ENCODE measurements at regions not wholly inside any gene's neighbourhood (a gene's known extent, or its start where the extent isn't known, plus 50 kb on each side); places are given as distances from the start of the nearest gene placed in this dataset.

GRCh38 chr4:179027569-179027968, 1585.3 kb upstream of the AGA start:
- POLR2A ChIA-PET: no interaction called here
- H3K27me3 Mint-ChIP-seq (ENCODE audit: insufficient read depth, unreplicated experiment): peaks cover 4% of the 10 kb centered on the region
- TF ChIP-seq CTCF (IDR thresholded peaks at IDR 0.05; ENCODE audit: insufficient read depth in 1 of 2, low read depth in 1 of 2, low read length in 1 of 2, severe bottlenecking in 1 of 2, unreplicated experiment in 1 of 2): no peak
- H3K36me3 Mint-ChIP-seq (ENCODE audit: insufficient read depth, unreplicated experiment): no peaks in the 10 kb centered on the region
- Histone ChIP-seq H3K9me3 (no peaks in the 10 kb centered on the region), H3K4me3 (ENCODE audit: low read depth, low read length) (no peak overlapping the region), H3K4me1 (no peaks in the 10 kb centered on the region), H3K36me3 (ENCODE audit: control insufficient read depth, insufficient read depth, low read length) (no peaks in the 10 kb centered on the region), H3K27me3 (replicated peaks; ENCODE audit: control insufficient read depth, insufficient read depth, low read length) (no peaks in the 10 kb centered on the region)
- CTCF ChIA-PET: no interaction called here
- no peaks in the 10 kb centered on the region for H3K4me1 Mint-ChIP-seq (ENCODE audit: low read depth, unreplicated experiment)
- intact Hi-C loops (cut with micrococcal nuclease; ENCODE audit: unreplicated experiment): no loop called here
- DNase-seq: no peak
- H3K9me3 Mint-ChIP-seq (ENCODE audit: unreplicated experiment): peaks cover 9% of the 10 kb centered on the region
- no TSS peak for BruUV-seq (replicated peaks)
- no peak overlapping the region for H3K4me3 Mint-ChIP-seq (ENCODE audit: unreplicated experiment)
- no peak overlapping the region for H3K27ac Mint-ChIP-seq (ENCODE audit: unreplicated experiment)

DNA sequence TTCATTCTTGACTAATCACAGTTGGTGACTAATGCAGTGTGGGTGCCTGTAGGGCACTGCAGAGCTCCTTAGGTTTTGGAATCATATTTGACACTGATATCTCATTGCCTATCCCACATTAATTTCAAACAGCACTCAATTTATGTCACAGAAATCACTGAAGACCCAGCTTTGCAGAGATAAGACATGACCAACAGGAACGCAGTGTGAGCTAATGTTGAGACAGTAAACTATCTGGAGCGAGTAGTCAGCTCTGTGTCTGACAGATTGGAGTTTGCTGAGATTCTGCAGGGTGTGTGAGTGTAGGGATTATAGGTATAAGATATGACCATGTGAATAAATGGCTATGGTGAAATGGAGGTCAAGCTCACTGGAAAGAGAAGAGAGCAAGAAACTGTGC, 1586.1 kb upstream of the AGA start:
- H3K4me1 ChIP-seq: no peaks in the 10 kb centered on the region
- no peak overlapping the region for H3K4me3 ChIP-seq (ENCODE audit: low read depth, low read length)
- BruUV-seq (replicated peaks): no TSS peak
- Mint-ChIP-seq H3K9me3 (ENCODE audit: unreplicated experiment) (peaks cover 9% of the 10 kb centered on the region), H3K4me3 (ENCODE audit: unreplicated experiment) (no peak overlapping the region), H3K36me3 (ENCODE audit: insufficient read depth, unreplicated experiment) (no peaks in the 10 kb centered on the region), H3K27me3 (ENCODE audit: insufficient read depth, unreplicated experiment) (peaks cover 4% of the 10 kb centered on the region), H3K27ac (ENCODE audit: unreplicated experiment) (no peak overlapping the region), H3K4me1 (ENCODE audit: low read depth, unreplicated experiment) (no peaks in the 10 kb centered on the region)
- ChIA-PET POLR2A (no interaction called here), CTCF (no interaction called here)
- intact Hi-C loops (cut with micrococcal nuclease; ENCODE audit: unreplicated experiment): no loop called here
- no peaks in the 10 kb centered on the region for H3K36me3 ChIP-seq (ENCODE audit: control insufficient read depth, insufficient read depth, low read length)
- H3K27me3 ChIP-seq (replicated peaks; ENCODE audit: control insufficient read depth, insufficient read depth, low read length): no peaks in the 10 kb centered on the region
- TF ChIP-seq CTCF (IDR thresholded peaks at IDR 0.05; ENCODE audit: insufficient read depth in 1 of 2, low read depth in 1 of 2, low read length in 1 of 2, severe bottlenecking in 1 of 2, unreplicated experiment in 1 of 2): no peak
- no peaks in the 10 kb centered on the region for H3K9me3 ChIP-seq
- no peak for DNase-seq

DNA sequence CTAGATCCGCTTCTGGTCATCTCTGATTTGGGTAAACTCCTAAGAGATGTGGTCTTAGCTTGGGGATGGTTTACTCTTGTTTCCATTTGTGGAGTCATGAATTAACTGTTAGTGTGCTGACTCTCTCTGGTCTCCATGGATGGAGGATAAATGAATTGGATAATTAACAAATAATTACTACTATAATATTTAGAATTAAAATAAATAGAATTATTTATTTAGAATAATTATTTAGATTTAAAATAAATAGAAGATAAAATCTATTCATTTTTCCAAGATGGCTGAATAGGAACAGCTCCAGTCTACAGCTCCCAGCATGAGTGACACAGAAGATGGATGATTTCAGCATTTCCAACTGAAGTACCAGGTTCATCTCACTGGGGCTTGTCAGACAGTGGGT, 1587.4 kb upstream of the AGA start:
- Mint-ChIP-seq H3K4me3 (ENCODE audit: unreplicated experiment) (no peak overlapping the region), H3K36me3 (ENCODE audit: insufficient read depth, unreplicated experiment) (no peaks in the 10 kb centered on the region), H3K4me1 (ENCODE audit: low read depth, unreplicated experiment) (no peaks in the 10 kb centered on the region), H3K27ac (ENCODE audit: unreplicated experiment) (no peak overlapping the region), H3K27me3 (ENCODE audit: insufficient read depth, unreplicated experiment) (no peaks in the 10 kb centered on the region), H3K9me3 (ENCODE audit: unreplicated experiment) (peaks cover 9% of the 10 kb centered on the region)
- no peak for DNase-seq
- ChIA-PET CTCF (no interaction called here), POLR2A (no interaction called here)
- no peaks in the 10 kb centered on the region for H3K4me1 ChIP-seq
- H3K36me3 ChIP-seq (ENCODE audit: control insufficient read depth, insufficient read depth, low read length): no peaks in the 10 kb centered on the region
- BruUV-seq (replicated peaks): no TSS peak
- H3K4me3 ChIP-seq (ENCODE audit: low read depth, low read length): no peak overlapping the region
- no peak for TF ChIP-seq CTCF (IDR thresholded peaks at IDR 0.05; ENCODE audit: insufficient read depth in 1 of 2, low read depth in 1 of 2, low read length in 1 of 2, severe bottlenecking in 1 of 2, unreplicated experiment in 1 of 2)
- H3K9me3 ChIP-seq: no peaks in the 10 kb centered on the region
- intact Hi-C loops (cut with micrococcal nuclease; ENCODE audit: unreplicated experiment): no loop called here
- H3K27me3 ChIP-seq (replicated peaks; ENCODE audit: control insufficient read depth, insufficient read depth, low read length): no peaks in the 10 kb centered on the region

Data from Caco-2 (cell line).